ENCODE measurements at regions not wholly inside any gene's neighbourhood (a gene's known extent, or its start where the extent isn't known, plus 50 kb on each side); places are given as distances from the start of the nearest gene placed in this dataset.

DNA sequence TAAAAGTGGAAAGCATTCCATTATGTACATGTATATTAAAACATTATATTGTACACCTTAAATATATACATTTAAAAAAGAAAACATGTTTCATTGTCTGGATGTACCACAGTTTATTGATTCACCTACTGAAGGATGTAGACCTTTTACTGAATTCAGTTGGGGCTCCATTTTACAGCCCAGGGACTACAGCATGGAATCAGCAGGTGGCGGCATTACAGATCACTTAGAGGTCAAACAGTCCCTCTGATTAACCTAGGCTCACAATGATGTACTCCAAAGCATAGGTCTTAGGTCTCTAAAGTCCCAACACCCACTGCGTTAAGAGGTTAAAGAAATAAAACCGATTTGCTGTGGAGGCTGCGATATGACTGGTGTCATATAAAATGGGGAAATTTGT, 490.9 kb downstream of the SHISA9 start:
- Histone ChIP-seq H3K4me3 (ENCODE audit: low read depth in 1 of 3, low read length in 3 of 3) (no peak overlapping the region), H3K9me3 (ENCODE audit: control insufficient read depth in 4 of 4, low read length in 3 of 4) (no peaks in the 10 kb centered on the region), H3K27ac (ENCODE audit: low read depth in 1 of 2, low read length in 2 of 2) (no peak overlapping the region), H3K27me3 (ENCODE audit: control insufficient read depth in 4 of 4, insufficient read depth in 4 of 4, low read length in 3 of 4) (no peaks in the 10 kb centered on the region), H3K9ac (ENCODE audit: low read depth in 1 of 2, low read length in 2 of 2) (no peak overlapping the region), H3K4me1 (ENCODE audit: control insufficient read depth in 4 of 4, insufficient read depth in 4 of 4, low read length in 3 of 4) (no peaks in the 10 kb centered on the region), H3K36me3 (ENCODE audit: control insufficient read depth in 4 of 4, insufficient read depth in 3 of 4, low read depth in 1 of 4, low read length in 3 of 4) (peaks cover 0 to 3% (median 0%) of the 10 kb centered on the region in 4 donors)
- DNase-seq (ENCODE audit: low spot score), result no peak
- TF ChIP-seq, protein P1, sequence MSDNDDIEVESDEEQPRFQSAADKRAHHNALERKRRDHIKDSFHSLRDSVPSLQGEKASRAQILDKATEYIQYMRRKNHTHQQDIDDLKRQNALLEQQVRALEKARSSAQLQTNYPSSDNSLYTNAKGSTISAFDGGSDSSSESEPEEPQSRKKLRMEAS (IDR thresholded peaks at IDR 0.05), result no peak
- TF ChIP-seq FOXA1 (IDR thresholded peaks at IDR 0.05), result no peak
- TF ChIP-seq, protein P2, sequence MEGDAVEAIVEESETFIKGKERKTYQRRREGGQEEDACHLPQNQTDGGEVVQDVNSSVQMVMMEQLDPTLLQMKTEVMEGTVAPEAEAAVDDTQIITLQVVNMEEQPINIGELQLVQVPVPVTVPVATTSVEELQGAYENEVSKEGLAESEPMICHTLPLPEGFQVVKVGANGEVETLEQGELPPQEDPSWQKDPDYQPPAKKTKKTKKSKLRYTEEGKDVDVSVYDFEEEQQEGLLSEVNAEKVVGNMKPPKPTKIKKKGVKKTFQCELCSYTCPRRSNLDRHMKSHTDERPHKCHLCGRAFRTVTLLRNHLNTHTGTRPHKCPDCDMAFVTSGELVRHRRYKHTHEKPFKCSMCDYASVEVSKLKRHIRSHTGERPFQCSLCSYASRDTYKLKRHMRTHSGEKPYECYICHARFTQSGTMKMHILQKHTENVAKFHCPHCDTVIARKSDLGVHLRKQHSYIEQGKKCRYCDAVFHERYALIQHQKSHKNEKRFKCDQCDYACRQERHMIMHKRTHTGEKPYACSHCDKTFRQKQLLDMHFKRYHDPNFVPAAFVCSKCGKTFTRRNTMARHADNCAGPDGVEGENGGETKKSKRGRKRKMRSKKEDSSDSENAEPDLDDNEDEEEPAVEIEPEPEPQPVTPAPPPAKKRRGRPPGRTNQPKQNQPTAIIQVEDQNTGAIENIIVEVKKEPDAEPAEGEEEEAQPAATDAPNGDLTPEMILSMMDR (IDR thresholded peaks at IDR 0.05; ENCODE audit: low read depth, low read length, missing input control), result no peak
- no peak for TF ChIP-seq GABPA (IDR thresholded peaks at IDR 0.05 in 1 of 2, conservative IDR thresholded peaks at IDR 0.05 in 1 of 2)
- TF ChIP-seq HNF4A (conservative IDR thresholded peaks at IDR 0.05), result no peak
- no peak for TF ChIP-seq FOXA2 (IDR thresholded peaks at IDR 0.05)
- no peak for TF ChIP-seq YY1 (IDR thresholded peaks at IDR 0.05)
- TF ChIP-seq RXRA (IDR thresholded peaks at IDR 0.05), result no peak
- TF ChIP-seq SP1 (IDR thresholded peaks at IDR 0.05), result no peak
- WGBS, result 95% methylated on average over 4 of the region's 4 CpGs

DNA sequence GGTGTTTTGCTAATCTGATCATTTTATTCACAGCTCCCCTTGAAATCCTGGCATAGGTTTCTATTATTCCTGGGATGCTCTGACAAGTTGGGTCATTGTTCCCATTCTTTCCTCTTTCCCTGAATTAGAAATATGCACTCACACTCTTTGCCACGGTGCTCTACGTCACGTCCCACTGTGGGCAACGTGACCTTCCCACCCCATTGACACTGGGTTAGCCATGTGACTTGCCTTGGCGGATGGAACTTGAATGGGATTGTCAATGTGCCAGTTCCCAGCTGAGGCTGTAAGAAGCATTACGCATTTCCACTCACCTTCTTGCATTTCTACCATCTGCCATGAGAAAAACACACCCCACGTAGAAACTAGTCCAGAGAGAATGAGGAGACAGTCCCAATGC, 492.4 kb downstream of the SHISA9 start:
- DNase-seq (ENCODE audit: low spot score), result no peak
- WGBS, result 95% methylated on average over 7 of the region's 7 CpGs
- no peak overlapping the region for H3K9ac ChIP-seq (ENCODE audit: low read depth in 1 of 2, low read length in 2 of 2)
- H3K4me3 ChIP-seq (ENCODE audit: low read depth in 1 of 3, low read length in 3 of 3), result no peak overlapping the region
- peaks cover 0 to 5% (median 0%) of the 10 kb centered on the region in 4 donors for H3K36me3 ChIP-seq (ENCODE audit: control insufficient read depth in 4 of 4, insufficient read depth in 3 of 4, low read depth in 1 of 4, low read length in 3 of 4)
- H3K27me3 ChIP-seq (ENCODE audit: control insufficient read depth in 4 of 4, insufficient read depth in 4 of 4, low read length in 3 of 4), result no peaks in the 10 kb centered on the region
- no peak for TF ChIP-seq NR2F2 (IDR thresholded peaks at IDR 0.05)
- no peak for TF ChIP-seq JUND (IDR thresholded peaks at IDR 0.05)
- no peak for TF ChIP-seq GABPA (IDR thresholded peaks at IDR 0.05 in 1 of 2, conservative IDR thresholded peaks at IDR 0.05 in 1 of 2)
- TF ChIP-seq RXRA (IDR thresholded peaks at IDR 0.05), result no peak
- no peak for TF ChIP-seq FOXA1 (IDR thresholded peaks at IDR 0.05)
- no peak for TF ChIP-seq TAF1 (conservative IDR thresholded peaks at IDR 0.05)
- TF ChIP-seq, protein P3, sequence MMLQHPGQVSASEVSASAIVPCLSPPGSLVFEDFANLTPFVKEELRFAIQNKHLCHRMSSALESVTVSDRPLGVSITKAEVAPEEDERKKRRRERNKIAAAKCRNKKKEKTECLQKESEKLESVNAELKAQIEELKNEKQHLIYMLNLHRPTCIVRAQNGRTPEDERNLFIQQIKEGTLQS (IDR thresholded peaks at IDR 0.05), result no peak
- TF ChIP-seq RAD21 (IDR thresholded peaks at IDR 0.05), result no peak
- TF ChIP-seq, protein P4, sequence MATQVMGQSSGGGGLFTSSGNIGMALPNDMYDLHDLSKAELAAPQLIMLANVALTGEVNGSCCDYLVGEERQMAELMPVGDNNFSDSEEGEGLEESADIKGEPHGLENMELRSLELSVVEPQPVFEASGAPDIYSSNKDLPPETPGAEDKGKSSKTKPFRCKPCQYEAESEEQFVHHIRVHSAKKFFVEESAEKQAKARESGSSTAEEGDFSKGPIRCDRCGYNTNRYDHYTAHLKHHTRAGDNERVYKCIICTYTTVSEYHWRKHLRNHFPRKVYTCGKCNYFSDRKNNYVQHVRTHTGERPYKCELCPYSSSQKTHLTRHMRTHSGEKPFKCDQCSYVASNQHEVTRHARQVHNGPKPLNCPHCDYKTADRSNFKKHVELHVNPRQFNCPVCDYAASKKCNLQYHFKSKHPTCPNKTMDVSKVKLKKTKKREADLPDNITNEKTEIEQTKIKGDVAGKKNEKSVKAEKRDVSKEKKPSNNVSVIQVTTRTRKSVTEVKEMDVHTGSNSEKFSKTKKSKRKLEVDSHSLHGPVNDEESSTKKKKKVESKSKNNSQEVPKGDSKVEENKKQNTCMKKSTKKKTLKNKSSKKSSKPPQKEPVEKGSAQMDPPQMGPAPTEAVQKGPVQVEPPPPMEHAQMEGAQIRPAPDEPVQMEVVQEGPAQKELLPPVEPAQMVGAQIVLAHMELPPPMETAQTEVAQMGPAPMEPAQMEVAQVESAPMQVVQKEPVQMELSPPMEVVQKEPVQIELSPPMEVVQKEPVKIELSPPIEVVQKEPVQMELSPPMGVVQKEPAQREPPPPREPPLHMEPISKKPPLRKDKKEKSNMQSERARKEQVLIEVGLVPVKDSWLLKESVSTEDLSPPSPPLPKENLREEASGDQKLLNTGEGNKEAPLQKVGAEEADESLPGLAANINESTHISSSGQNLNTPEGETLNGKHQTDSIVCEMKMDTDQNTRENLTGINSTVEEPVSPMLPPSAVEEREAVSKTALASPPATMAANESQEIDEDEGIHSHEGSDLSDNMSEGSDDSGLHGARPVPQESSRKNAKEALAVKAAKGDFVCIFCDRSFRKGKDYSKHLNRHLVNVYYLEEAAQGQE (IDR thresholded peaks at IDR 0.05), result no peak
- TF ChIP-seq, protein P1 (IDR thresholded peaks at IDR 0.05), result no peak
- no peaks in the 10 kb centered on the region for H3K9me3 ChIP-seq (ENCODE audit: control insufficient read depth in 4 of 4, low read length in 3 of 4)
- H3K27ac ChIP-seq (ENCODE audit: low read depth in 1 of 2, low read length in 2 of 2), result no peak overlapping the region
- H3K4me1 ChIP-seq (ENCODE audit: control insufficient read depth in 4 of 4, insufficient read depth in 4 of 4, low read length in 3 of 4), result no peaks in the 10 kb centered on the region

All from liver (tissue), 8 donors.